T-helper 1 cell treated with Interleukin-12 subunit alpha and Interleukin-12 subunit beta and Interleukin-4 antibody, amounts not matched to agents 30 μg/mL and 1 μg/mL, for 36 hours (primary cell): ENCODE measurements at regions not wholly inside any gene's neighbourhood (a gene's known extent, or its start where the extent isn't known, plus 50 kb on each side); places are given as distances from the start of the nearest gene placed in this dataset.
"Not testable (repeated sequence)": the region's sequence is repeated elsewhere in the genome, so short reads cannot be mapped to it uniquely, and the experiment has no call there.

Experiments used
- H3K27ac Mint-ChIP-seq: one replicate; pipeline ENCODE4 v1.8.0; 2021; ENCODE audit warnings: mild to moderate bottlenecking, mixed read lengths
- H3K27me3 Mint-ChIP-seq: one replicate; pipeline ENCODE4 v1.8.0; 2021; ENCODE audit warnings: low read depth, mixed read lengths
- H3K36me3 Mint-ChIP-seq: one replicate; pipeline ENCODE4 v1.8.0; 2021; ENCODE audit warnings: low read depth, mixed read lengths
- H3K4me1 Mint-ChIP-seq: one replicate; pipeline ENCODE4 v1.8.0; 2021; ENCODE audit warnings: low read depth, mixed read lengths
- H3K4me3 Mint-ChIP-seq: one replicate; pipeline ENCODE4 v1.8.0; 2021; ENCODE audit warnings: mild to moderate bottlenecking, moderate library complexity, mixed read lengths
- H3K9me3 Mint-ChIP-seq: one replicate; pipeline ENCODE4 v1.8.0; 2021; ENCODE audit warnings: mixed read lengths

DNA sequence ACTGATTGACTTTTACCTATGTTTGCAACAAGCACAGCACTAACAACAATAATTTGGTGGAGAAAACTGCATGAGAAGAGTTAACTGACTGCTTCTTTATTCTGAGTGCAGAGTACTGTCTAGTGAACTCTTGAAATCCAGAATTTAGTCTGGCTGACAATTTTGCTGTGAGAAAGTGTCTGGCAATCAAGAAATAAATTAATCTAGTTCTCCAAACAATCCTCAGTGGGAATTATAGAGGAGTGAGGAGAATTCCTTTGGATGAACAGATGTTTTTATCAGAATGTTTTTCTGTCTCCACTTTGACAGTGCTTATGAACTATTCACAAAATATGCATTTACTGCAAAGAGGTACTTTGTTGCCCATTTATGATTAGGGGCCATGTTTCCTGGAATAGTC lies 694.9 kb upstream of the LRRN3 start:
- Mint-ChIP-seq H3K4me3 (no peak overlapping the region), H3K9me3 (no peaks in the 10 kb centered on the region), H3K36me3 (no peaks in the 10 kb centered on the region), H3K27me3 (no peaks in the 10 kb centered on the region), H3K27ac (no peak overlapping the region), H3K4me1 (no peaks in the 10 kb centered on the region)

GRCh38 chr7:110397927-110398660 lies 692.8 kb upstream of the LRRN3 start:
- H3K27ac Mint-ChIP-seq, result no peak overlapping the region
- H3K4me3 Mint-ChIP-seq, result no peak overlapping the region
- no peaks in the 10 kb centered on the region for H3K27me3 Mint-ChIP-seq
- H3K9me3 Mint-ChIP-seq, result no peaks in the 10 kb centered on the region
- H3K36me3 Mint-ChIP-seq, result no peaks in the 10 kb centered on the region
- no peaks in the 10 kb centered on the region for H3K4me1 Mint-ChIP-seq

GRCh38 chr7:110399421-110399820 lies 691.5 kb upstream of the LRRN3 start:
- H3K9me3 Mint-ChIP-seq, result no peaks in the 10 kb centered on the region

GRCh38 chr7:110400411-110400810 lies 690.5 kb upstream of the LRRN3 start:
- Mint-ChIP-seq H3K36me3 (no peaks in the 10 kb centered on the region), H3K9me3 (no peaks in the 10 kb centered on the region), H3K4me3 (no peak overlapping the region), H3K27ac (no peak overlapping the region), H3K4me1 (no peaks in the 10 kb centered on the region), H3K27me3 (no peaks in the 10 kb centered on the region)

More at GRCh38 chr7:110399421-110399820, 691.5 kb upstream of the LRRN3 start:
- Mint-ChIP-seq H3K36me3 (no peaks in the 10 kb centered on the region), H3K27me3 (no peaks in the 10 kb centered on the region), H3K4me1 (no peaks in the 10 kb centered on the region), H3K4me3 (no peak overlapping the region), H3K27ac (no peak overlapping the region)

DNA sequence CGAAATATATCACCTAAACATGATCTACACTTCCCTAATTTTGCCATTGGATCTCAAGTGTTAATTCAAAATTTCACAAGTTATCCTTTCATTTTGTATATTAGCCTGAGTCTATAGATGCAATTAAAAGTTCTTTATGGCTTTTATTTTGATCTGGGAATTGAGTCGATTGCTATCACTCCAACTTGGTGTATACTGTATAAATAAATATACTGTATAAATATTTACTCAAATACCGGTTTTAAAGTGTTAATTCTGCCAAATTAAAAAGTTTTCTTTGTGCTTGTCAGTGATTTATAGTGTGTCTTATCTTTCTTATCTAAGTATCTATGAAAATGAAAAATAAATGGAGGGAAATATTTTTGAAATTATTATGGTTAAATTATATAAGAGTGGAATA lies 683.7 kb upstream of the LRRN3 start:
- H3K4me3 Mint-ChIP-seq, result no peak overlapping the region
- H3K36me3 Mint-ChIP-seq, result no peaks in the 10 kb centered on the region
- H3K27ac Mint-ChIP-seq, result no peak overlapping the region
- H3K27me3 Mint-ChIP-seq, result no peaks in the 10 kb centered on the region
- no peaks in the 10 kb centered on the region for H3K9me3 Mint-ChIP-seq
- no peaks in the 10 kb centered on the region for H3K4me1 Mint-ChIP-seq

DNA sequence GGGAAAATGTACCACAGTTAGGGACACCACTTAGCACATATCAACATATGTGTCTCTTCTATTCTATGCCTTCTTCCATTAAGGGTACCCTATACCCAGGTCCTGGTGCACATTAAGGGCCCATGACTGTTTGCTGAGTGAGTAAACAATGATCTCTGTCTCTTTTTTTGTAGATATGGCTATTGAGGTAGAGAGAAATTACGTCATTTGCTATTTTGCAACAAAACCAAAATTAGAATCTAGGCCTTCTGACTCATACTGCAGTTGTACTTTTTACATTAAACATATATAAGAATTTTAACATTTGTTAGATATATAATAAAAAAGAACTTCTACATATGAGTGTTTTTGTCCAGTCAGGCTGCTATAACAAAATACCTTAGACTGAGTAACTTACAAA lies 683.2 kb upstream of the LRRN3 start:
- no peaks in the 10 kb centered on the region for H3K9me3 Mint-ChIP-seq
- H3K4me3 Mint-ChIP-seq, result no peak overlapping the region
- no peak overlapping the region for H3K27ac Mint-ChIP-seq
- H3K27me3 Mint-ChIP-seq, result no peaks in the 10 kb centered on the region
- H3K36me3 Mint-ChIP-seq, result no peaks in the 10 kb centered on the region
- H3K4me1 Mint-ChIP-seq, result no peaks in the 10 kb centered on the region

DNA sequence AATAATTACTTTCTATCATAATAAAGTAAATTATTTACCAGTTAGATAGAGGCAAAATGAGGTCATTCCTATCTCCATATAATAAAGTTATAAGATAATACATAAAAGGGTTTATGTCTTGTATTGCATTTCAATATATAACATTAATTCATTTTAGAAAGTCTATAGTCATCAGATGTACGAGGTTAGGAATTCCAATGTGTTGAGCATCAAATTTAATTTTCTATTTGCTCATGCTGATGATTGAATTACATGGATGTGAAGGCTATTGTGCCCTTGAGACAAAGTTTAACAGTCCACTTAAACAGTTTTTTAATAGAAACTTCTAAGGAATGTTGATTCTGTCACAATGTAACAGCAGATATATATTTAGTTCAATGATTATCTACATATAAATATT lies 678.3 kb upstream of the LRRN3 start:
- no peaks in the 10 kb centered on the region for H3K9me3 Mint-ChIP-seq
- no peaks in the 10 kb centered on the region for H3K4me1 Mint-ChIP-seq
- no peaks in the 10 kb centered on the region for H3K36me3 Mint-ChIP-seq
- H3K27me3 Mint-ChIP-seq, result no peaks in the 10 kb centered on the region
- no peak overlapping the region for H3K27ac Mint-ChIP-seq
- no peak overlapping the region for H3K4me3 Mint-ChIP-seq

DNA sequence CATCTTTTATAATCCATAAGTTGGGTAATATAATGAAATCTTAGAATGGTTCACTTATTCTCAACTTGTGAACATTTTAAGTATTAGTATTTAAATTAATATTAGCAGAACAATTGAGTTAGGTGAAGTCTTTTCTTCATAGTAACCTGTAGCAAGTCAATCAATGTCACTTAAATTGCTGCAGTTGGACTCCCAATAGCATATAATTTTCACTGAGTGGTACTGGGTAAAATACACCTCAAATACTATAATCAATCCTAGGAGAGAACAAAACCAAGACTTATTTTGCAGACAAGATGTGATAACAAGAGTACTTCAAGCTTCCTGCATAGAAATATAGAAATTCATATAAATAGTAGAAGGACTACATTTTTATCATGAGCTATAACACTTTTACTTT lies 677.9 kb upstream of the LRRN3 start:
- H3K36me3 Mint-ChIP-seq, result no peaks in the 10 kb centered on the region
- no peaks in the 10 kb centered on the region for H3K9me3 Mint-ChIP-seq
- no peak overlapping the region for H3K27ac Mint-ChIP-seq
- no peak overlapping the region for H3K4me3 Mint-ChIP-seq
- H3K27me3 Mint-ChIP-seq, result no peaks in the 10 kb centered on the region
- no peaks in the 10 kb centered on the region for H3K4me1 Mint-ChIP-seq

DNA sequence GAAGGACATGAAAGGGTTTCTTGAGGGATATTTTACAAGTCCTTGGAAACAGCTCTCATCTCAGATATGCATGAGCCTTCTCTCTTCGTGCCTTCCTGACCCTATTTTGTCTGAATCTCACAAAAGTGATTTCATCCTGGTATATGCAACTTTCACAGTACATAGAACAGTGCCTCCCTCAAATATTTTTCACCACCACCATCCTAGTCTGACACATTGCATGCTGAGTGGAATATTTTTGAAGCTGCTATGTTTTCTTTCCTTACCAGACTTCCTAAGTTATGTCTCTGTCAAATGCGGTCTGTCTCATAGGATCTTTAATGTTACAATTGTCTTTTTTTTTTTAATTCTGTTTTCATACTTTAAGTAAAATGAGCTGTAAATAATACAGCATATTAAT lies 673.3 kb upstream of the LRRN3 start:
- H3K4me1 Mint-ChIP-seq, result no peaks in the 10 kb centered on the region
- no peak overlapping the region for H3K4me3 Mint-ChIP-seq
- H3K27ac Mint-ChIP-seq, result no peak overlapping the region
- H3K36me3 Mint-ChIP-seq, result no peaks in the 10 kb centered on the region
- H3K9me3 Mint-ChIP-seq, result no peaks in the 10 kb centered on the region
- H3K27me3 Mint-ChIP-seq, result no peaks in the 10 kb centered on the region

DNA sequence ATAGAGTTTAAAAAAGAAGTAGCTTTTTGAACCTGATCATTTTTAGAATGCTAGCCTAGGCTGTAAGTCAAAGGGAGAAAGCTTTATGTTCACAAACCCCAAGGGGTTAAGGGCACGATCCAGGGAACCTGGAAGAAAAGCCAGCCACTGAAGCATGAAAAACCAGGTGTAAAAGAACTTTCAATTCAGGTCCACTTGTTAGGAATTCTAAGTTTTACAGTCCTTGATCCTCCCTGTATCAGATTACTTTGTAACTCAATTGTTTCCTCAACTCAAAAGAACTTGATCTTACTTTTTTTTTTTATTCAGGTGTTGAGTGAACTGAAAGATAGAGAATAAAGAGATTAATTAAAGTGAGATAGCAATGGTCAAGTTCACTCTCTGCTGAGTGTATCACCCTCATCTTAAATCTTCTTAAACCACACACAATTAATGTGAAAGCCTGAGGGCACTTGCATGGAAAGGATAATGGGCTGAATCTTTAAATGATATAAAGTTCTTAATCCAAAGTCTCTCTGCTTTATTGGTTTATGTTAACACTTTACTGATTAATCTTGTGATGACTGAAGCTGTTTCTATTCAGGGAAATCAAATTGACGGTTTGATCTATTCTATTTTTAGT lies 672.2 kb upstream of the LRRN3 start:
- Mint-ChIP-seq H3K27ac (no peak overlapping the region), H3K4me3 (no peak overlapping the region), H3K9me3 (no peaks in the 10 kb centered on the region), H3K4me1 (no peaks in the 10 kb centered on the region), H3K27me3 (no peaks in the 10 kb centered on the region), H3K36me3 (no peaks in the 10 kb centered on the region)

DNA sequence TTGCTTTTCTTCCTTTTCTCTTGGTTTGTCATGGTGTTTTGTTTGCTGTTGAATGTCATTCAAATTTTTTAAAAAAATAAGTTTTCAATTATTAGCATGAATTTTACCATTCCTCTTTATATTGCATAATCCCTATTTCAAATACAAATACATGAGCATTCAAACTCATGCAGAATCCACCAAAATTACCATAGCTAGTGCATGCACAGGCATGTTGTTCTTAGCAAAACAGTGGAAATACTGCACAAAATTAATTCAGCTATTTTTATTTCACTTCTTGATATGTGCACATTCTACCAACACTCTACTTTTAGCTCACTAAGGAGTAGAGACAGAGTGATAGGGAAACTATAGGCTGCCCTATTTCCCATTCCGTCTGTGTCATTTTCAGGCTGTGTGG lies 670.1 kb upstream of the LRRN3 start:
- H3K4me1 Mint-ChIP-seq, result no peaks in the 10 kb centered on the region
- no peaks in the 10 kb centered on the region for H3K27me3 Mint-ChIP-seq
- H3K36me3 Mint-ChIP-seq, result no peaks in the 10 kb centered on the region
- no peaks in the 10 kb centered on the region for H3K9me3 Mint-ChIP-seq
- H3K27ac Mint-ChIP-seq, result no peak overlapping the region
- no peak overlapping the region for H3K4me3 Mint-ChIP-seq

DNA sequence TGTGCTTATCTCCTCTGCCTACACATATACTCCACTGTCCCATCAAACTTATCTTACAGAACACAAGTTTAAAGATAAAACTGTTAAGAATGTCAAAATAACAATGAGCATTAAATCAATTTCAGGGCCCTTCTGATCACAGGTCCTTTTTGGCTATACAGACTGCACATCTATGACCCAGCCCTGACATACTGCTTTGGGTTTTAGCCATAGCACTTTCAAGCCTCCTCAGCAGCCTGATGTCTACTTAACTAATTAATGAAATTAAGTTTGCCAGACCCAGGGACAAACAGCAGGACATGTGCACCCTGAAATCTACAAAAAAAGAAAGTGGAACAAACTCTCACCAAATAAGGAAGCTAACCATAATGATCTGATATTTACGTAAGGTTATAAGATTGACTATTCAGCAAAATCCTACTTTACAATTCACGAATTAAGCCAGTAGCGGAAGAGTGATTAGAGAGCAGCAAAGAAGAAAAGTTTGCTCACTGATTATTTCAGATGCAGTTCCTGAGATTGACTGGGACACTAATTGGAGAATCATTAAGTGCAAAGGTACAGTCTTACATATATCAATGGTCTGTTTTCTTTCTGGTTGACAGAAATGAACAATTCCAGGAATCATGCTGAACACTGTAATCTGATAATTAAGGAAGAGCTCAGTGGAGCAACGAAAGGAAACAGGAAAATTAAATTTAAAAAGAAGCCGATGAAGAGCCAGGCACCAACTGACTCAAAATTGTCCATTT lies 669.3 kb upstream of the LRRN3 start:
- no peaks in the 10 kb centered on the region for H3K4me1 Mint-ChIP-seq

GRCh38 chr7:110432061-110432553 lies 658.8 kb upstream of the LRRN3 start:
- H3K4me1 Mint-ChIP-seq, result no peaks in the 10 kb centered on the region

More for the DNA sequence above, 669.3 kb upstream of the LRRN3 start:
- H3K4me3 Mint-ChIP-seq, result no peak overlapping the region
- no peak overlapping the region for H3K27ac Mint-ChIP-seq
- H3K9me3 Mint-ChIP-seq, result no peaks in the 10 kb centered on the region
- H3K36me3 Mint-ChIP-seq, result no peaks in the 10 kb centered on the region
- no peaks in the 10 kb centered on the region for H3K27me3 Mint-ChIP-seq

GRCh38 chr7:110438926-110439325 lies 652.0 kb upstream of the LRRN3 start:
- H3K27ac Mint-ChIP-seq, H3K4me1 Mint-ChIP-seq, H3K4me3 Mint-ChIP-seq, H3K36me3 Mint-ChIP-seq, H3K27me3 Mint-ChIP-seq, H3K9me3 Mint-ChIP-seq: not testable (repeated sequence)

More at GRCh38 chr7:110432061-110432553, 658.8 kb upstream of the LRRN3 start:
- Mint-ChIP-seq H3K9me3 (no peaks in the 10 kb centered on the region), H3K27me3 (no peaks in the 10 kb centered on the region), H3K4me3 (no peak overlapping the region), H3K27ac (no peak overlapping the region), H3K36me3 (no peaks in the 10 kb centered on the region)

GRCh38 chr7:110442381-110442837 lies 648.5 kb upstream of the LRRN3 start:
- Mint-ChIP-seq H3K27ac (no peak overlapping the region), H3K27me3 (no peaks in the 10 kb centered on the region), H3K9me3 (peaks cover 9% of the 10 kb centered on the region), H3K36me3 (no peaks in the 10 kb centered on the region), H3K4me1 (no peaks in the 10 kb centered on the region), H3K4me3 (no peak overlapping the region)
